ENCODE measurements at regions not wholly inside any gene's neighbourhood (a gene's known extent, or its start where the extent isn't known, plus 50 kb on each side); places are given as distances from the start of the nearest gene placed in this dataset.
"Not testable (repeated sequence)": the region's sequence is repeated elsewhere in the genome, so short reads cannot be mapped to it uniquely, and the experiment has no call there.

- not testable (repeated sequence) for H3K4me3 ChIP-seq (ENCODE audit: low read depth, low read length); DNase-seq (ENCODE audit: low read depth)
Observed at GRCh38 chr7:76854631-76855030, 177.5 kb downstream of the SPDYE17 start.

GRCh38 chr7:76852787-76853584, 179.2 kb downstream of the SPDYE17 start:
- not testable (repeated sequence) for H3K4me3 ChIP-seq (ENCODE audit: low read depth, low read length); DNase-seq (ENCODE audit: low read depth)

- not testable (repeated sequence) for H3K4me3 ChIP-seq (ENCODE audit: low read depth, low read length); DNase-seq (ENCODE audit: low read depth)
Observed at GRCh38 chr7:76852362-76852761, 179.8 kb downstream of the SPDYE17 start.

GRCh38 chr7:76851617-76852016, 180.5 kb downstream of the SPDYE17 start:
- not testable (repeated sequence) for DNase-seq (ENCODE audit: low read depth); H3K4me3 ChIP-seq (ENCODE audit: low read depth, low read length)

DNA sequence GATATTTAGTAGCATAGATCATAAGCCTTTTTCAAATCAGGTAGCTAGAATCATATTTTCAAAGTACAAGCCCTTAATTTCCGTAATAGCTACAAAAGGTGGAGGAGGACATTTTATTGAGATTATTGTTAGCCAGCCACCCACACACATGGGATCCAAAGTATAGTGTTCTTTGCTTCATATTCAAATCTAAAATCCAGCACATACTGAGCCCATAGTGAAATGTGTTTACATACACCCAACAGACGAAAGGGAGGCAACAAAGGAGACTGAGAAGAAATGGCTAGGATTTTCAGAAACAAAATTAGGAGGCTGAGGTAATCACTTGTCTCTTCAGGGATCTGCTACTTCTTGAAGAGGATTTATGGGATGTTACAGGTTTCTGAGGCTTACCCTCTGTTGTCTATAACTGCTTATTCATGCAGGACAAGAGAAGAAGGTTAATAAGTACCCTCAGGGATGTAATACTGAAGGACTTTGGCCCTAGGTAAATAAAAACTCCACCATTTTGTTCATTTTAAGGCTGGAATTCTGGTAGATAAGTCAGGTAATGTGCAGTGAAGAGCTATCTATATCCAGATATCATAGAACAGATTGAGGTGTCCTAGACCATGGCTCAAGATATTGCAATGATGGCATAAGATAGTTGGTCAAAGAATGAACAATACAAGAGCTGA, 182.1 kb downstream of the SPDYE17 start:
- not testable (repeated sequence) for DNase-seq (ENCODE audit: low read depth)

DNA sequence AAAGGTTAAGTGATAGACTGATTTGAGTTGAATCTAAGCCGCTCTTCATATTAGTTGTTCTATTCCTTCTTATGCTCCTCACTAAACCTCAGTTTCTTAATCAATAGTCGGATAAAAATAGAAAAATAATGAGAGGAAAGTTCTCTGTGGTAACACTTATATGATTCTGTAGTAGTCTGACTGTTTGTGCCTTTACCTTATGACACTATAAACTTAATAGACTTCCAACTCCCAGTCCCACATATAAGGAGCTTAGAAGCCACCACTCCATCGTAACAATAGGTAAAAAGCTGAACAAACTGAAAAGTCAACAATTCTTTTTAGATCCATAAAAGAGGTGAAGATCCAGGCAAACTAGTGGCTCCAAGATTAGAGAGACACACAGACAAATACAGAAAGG, 192.3 kb downstream of the SPDYE17 start:
- DNase-seq (ENCODE audit: low read depth); H3K4me3 ChIP-seq (ENCODE audit: low read depth, low read length): not testable (repeated sequence)

More for the DNA sequence above, 182.1 kb downstream of the SPDYE17 start:
- H3K4me3 ChIP-seq (ENCODE audit: low read depth, low read length), result not testable (repeated sequence)

- H3K4me3 ChIP-seq (ENCODE audit: low read depth, low read length); DNase-seq (ENCODE audit: low read depth): not testable (repeated sequence)
Observed at GRCh38 chr7:76839214-76839613, 192.9 kb downstream of the SPDYE17 start.

DNA sequence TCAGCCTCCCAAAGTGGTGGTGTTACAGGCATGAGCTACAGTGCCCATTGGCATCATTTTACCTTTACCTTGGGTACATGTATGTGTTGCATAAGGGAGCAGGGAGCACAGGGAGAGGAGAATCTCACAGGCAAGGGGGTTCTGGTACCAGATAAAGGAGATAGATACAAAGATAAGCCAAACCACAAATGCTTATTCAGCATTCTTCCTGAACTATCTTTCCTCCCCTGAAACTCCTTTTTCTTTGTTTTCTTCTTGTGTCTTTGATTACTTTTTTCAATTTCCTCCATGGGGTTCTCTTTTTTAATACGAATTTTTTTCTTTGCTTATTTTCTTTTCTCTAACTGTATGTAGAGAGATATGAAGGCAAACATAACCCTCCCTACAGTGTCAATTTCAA, 193.8 kb downstream of the SPDYE17 start:
- DNase-seq (ENCODE audit: low read depth); H3K4me3 ChIP-seq (ENCODE audit: low read depth, low read length): not testable (repeated sequence)

- H3K4me3 ChIP-seq (ENCODE audit: low read depth, low read length); DNase-seq (ENCODE audit: low read depth): not testable (repeated sequence)
Observed at GRCh38 chr7:76829233-76829632, 202.2 kb upstream of the POMZP3 start.

GRCh38 chr7:76826181-76826580, 199.1 kb upstream of the POMZP3 start:
- not testable (repeated sequence) for DNase-seq (ENCODE audit: low read depth); H3K4me3 ChIP-seq (ENCODE audit: low read depth, low read length)

- not testable (repeated sequence) for DNase-seq (ENCODE audit: low read depth); H3K4me3 ChIP-seq (ENCODE audit: low read depth, low read length)
Observed at GRCh38 chr7:76809856-76810255, 182.8 kb upstream of the POMZP3 start.

- DNase-seq (ENCODE audit: low read depth), result peak; percentile 8
- not testable (repeated sequence) for H3K4me3 ChIP-seq (ENCODE audit: low read depth, low read length)
Observed at GRCh38 chr7:76807588-76808100, 180.6 kb upstream of the POMZP3 start.

GRCh38 chr7:76806460-76806859, 179.4 kb upstream of the POMZP3 start:
- DNase-seq (ENCODE audit: low read depth), result peak; percentile 0
- not testable (repeated sequence) for H3K4me3 ChIP-seq (ENCODE audit: low read depth, low read length)

- H3K4me3 ChIP-seq (ENCODE audit: low read depth, low read length), result not testable (repeated sequence)
- DNase-seq (ENCODE audit: low read depth), result peak; percentile 0
Observed at GRCh38 chr7:76806010-76806409, 178.9 kb upstream of the POMZP3 start.

DNA sequence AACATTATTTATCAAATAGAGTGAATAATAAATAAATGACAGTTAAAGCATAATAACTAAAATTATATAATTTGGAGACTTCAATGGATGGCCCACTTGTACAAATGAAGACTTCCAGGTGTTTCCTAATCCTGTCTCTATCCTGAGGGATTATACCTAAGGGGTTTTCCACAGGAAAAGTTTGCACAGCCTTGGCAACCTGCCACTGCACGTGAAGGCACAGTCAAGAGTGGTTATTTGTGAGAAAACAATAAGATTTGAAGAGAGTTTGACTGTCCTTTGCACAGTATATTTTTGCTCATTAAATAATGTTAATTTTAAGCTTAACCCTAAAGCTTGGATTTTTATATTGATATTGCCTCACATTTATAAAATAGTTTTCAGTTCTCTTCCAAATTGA, 178.2 kb upstream of the POMZP3 start:
- not testable (repeated sequence) for DNase-seq (ENCODE audit: low read depth); H3K4me3 ChIP-seq (ENCODE audit: low read depth, low read length)

DNA sequence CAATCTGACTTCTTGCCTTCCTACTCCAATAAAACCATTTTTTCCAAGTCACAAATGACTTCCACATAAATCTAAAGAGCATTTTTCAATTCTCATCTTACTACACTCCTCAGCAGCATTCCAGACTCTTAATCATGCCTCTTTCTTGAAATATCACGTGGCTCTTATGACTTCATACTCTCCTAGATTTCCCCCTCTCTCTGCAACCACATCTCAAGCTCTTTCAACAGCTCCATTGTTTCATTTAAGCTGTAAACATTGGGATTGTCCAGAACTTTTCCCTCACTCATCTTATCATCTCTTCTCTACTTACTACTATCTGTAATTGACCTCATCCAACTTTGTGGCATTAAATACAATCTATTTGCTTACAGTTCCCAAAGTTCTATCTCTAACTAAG, 170.6 kb upstream of the POMZP3 start:
- peak; percentile 21 for DNase-seq (ENCODE audit: low read depth)

GRCh38 chr7:76780693-76781092, 153.6 kb upstream of the POMZP3 start:
- not testable (repeated sequence) for DNase-seq (ENCODE audit: low read depth)

More for the DNA sequence above, 170.6 kb upstream of the POMZP3 start:
- not testable (repeated sequence) for H3K4me3 ChIP-seq (ENCODE audit: low read depth, low read length)

More at GRCh38 chr7:76780693-76781092, 153.6 kb upstream of the POMZP3 start:
- not testable (repeated sequence) for H3K4me3 ChIP-seq (ENCODE audit: low read depth, low read length)

Measured in choroid plexus epithelial cell (primary cell).